Upper lobe of left lung (tissue), 6 donors: ENCODE measurements at regions not wholly inside any gene's neighbourhood (a gene's known extent, or its start where the extent isn't known, plus 50 kb on each side); places are given as distances from the start of the nearest gene placed in this dataset.

Source experiments
- ATAC-seq, 2 donors: fragments of 200-7000 bp; cut with Tn5 transposase; one replicate each; pipeline ENCODE4 v1.9.1; 2022; ENCODE audit warnings: mild to moderate bottlenecking in 2 of 2, moderate library complexity in 2 of 2; ENCODE audit not compliant: low FRiP score in 2 of 2
- DNase-seq, 2 donors: peaks; one replicate each; pipeline ENCODE4 v3.0.0-alpha.2; 2019 to 2020
- H3K27ac ChIP-seq, 4 donors: fragments of 200-600 bp; sonication (generic); one replicate each; pipeline ENCODE4 v1.5.1; 2016 to 2019
- H3K27me3 ChIP-seq, 4 donors: fragments of 200-600 bp; sonication (generic); one replicate each; pipeline ENCODE4 v1.5.1; 2017 to 2019
- H3K36me3 ChIP-seq, 4 donors: fragments of 200-600 bp; sonication (generic); one replicate each; pipeline ENCODE4 v1.5.1; 2016 to 2019
- H3K4me1 ChIP-seq, 4 donors: fragments of 200-600 bp; sonication (generic); one replicate each; pipeline ENCODE4 v1.5.1; 2018 to 2019
- H3K4me3 ChIP-seq, 4 donors: fragments of 200-600 bp; sonication (generic); one replicate each; pipeline ENCODE4 v1.5.1; 2017 to 2019; ENCODE audit warnings: mild to moderate bottlenecking in 2 of 4, moderate library complexity in 1 of 4
- H3K9me3 ChIP-seq, 4 donors: fragments of 200-600 bp; sonication (generic); one replicate each; pipeline ENCODE4 v1.5.1; 2018 to 2019
- CTCF ChIP-seq, 6 experiments: fragments of 450-650 bp in 4 of 6; fragments of 200-600 bp in 2 of 6; sonication (generic) in 2 of 6; IDR thresholded peaks; one replicate each; pipeline ENCODE4 v1.5.1; 2016 to 2019; ENCODE audit warnings: antibody characterized with exemption in 6 of 6
- EP300 ChIP-seq, 4 donors: sonication (generic); formaldehyde crosslinking; IDR thresholded peaks; one replicate each; pipeline ENCODE4 v1.5.1; 2017; ENCODE audit warnings: antibody characterized with exemption in 4 of 4, control low read depth in 2 of 4
- POLR2A ChIP-seq, 4 donors: fragments of 450-650 bp; IDR thresholded peaks; one replicate each; pipeline ENCODE4 v1.5.1; 2016 to 2017; ENCODE audit warnings: antibody characterized with exemption in 4 of 4, mild to moderate bottlenecking in 2 of 4
- POLR2AphosphoS5 ChIP-seq, 2 donors: sonication (generic); formaldehyde crosslinking; IDR thresholded peaks; one replicate each; pipeline ENCODE4 v1.5.1; 2017; ENCODE audit warnings: antibody characterized with exemption in 2 of 2
- WGBS, 2 donors: methylation state at CpG; one replicate each; pipeline ENCODE4 v1.1.5; 2017 to 2018; 5-methylcytosine and 5-hydroxymethylcytosine counted together
- donor health status: DM: no; HTN: no; CAD: no; lungs with moderate emphysema.
- donor health status: DM: no; HTN: yes; CAD: no; lungs with severe emphysema.

- no peaks in the 10 kb centered on the region for H3K9me3 ChIP-seq
- no peak overlapping the region for H3K4me3 ChIP-seq
- H3K27me3 ChIP-seq: no peaks in the 10 kb centered on the region
- H3K27ac ChIP-seq: no peak overlapping the region
- ATAC-seq: no peak
- no peaks in the 10 kb centered on the region for H3K4me1 ChIP-seq
- TF ChIP-seq POLR2A (IDR thresholded peaks at IDR 0.05): no peak
- TF ChIP-seq EP300 (IDR thresholded peaks at IDR 0.05): no peak
- TF ChIP-seq CTCF (IDR thresholded peaks at IDR 0.05): no peak
- TF ChIP-seq POLR2AphosphoS5 (IDR thresholded peaks at IDR 0.05): no peak
- no peaks in the 10 kb centered on the region for H3K36me3 ChIP-seq
- WGBS, 2 donors: 82 to 93% methylated on average over 2 of the region's 2 CpGs
- no peak for DNase-seq
Observed at GRCh38 chr9:106587042-106587441, 275.9 kb upstream of the ZNF462 start.

GRCh38 chr9:106588626-106589025 is 274.3 kb upstream of the ZNF462 start:
- WGBS, 2 donors: 58 to 66% methylated on average over 5 of the region's 5 CpGs
- Histone ChIP-seq H3K9me3 (no peaks in the 10 kb centered on the region), H3K36me3 (no peaks in the 10 kb centered on the region), H3K4me3 (no peak overlapping the region), H3K27ac (no peak overlapping the region), H3K4me1 (no peaks in the 10 kb centered on the region), H3K27me3 (no peaks in the 10 kb centered on the region)
- DNase-seq (no peak), ATAC-seq (peak in 1 of 2 donors; percentile 11)
- TF ChIP-seq POLR2A (IDR thresholded peaks at IDR 0.05): no peak
- TF ChIP-seq CTCF (IDR thresholded peaks at IDR 0.05): no peak
- no peak for TF ChIP-seq POLR2AphosphoS5 (IDR thresholded peaks at IDR 0.05)
- TF ChIP-seq EP300 (IDR thresholded peaks at IDR 0.05): no peak

GRCh38 chr9:106590759-106591505 is 272.0 kb upstream of the ZNF462 start:
- Histone ChIP-seq H3K4me3 (no peak overlapping the region), H3K4me1 (no peaks in the 10 kb centered on the region), H3K9me3 (no peaks in the 10 kb centered on the region), H3K27ac (no peak overlapping the region), H3K36me3 (no peaks in the 10 kb centered on the region), H3K27me3 (no peaks in the 10 kb centered on the region)
- TF ChIP-seq EP300 (IDR thresholded peaks at IDR 0.05): no peak
- TF ChIP-seq CTCF (IDR thresholded peaks at IDR 0.05): no peak
- TF ChIP-seq POLR2A (IDR thresholded peaks at IDR 0.05): no peak
- TF ChIP-seq POLR2AphosphoS5 (IDR thresholded peaks at IDR 0.05): no peak
- 86 to 93% methylated on average over 4 of the region's 4 CpGs for WGBS, 2 donors
- DNase-seq: no peak
- no peak for ATAC-seq

GRCh38 chr9:106593201-106593600 is 269.8 kb upstream of the ZNF462 start:
- Histone ChIP-seq H3K4me3 (no peak overlapping the region), H3K36me3 (no peaks in the 10 kb centered on the region), H3K4me1 (no peaks in the 10 kb centered on the region), H3K9me3 (no peaks in the 10 kb centered on the region), H3K27me3 (no peaks in the 10 kb centered on the region), H3K27ac (no peak overlapping the region)
- no peak for DNase-seq
- WGBS, 2 donors: 82 to 85% methylated on average over 7 of the region's 7 CpGs
- no peak for ATAC-seq
- TF ChIP-seq POLR2AphosphoS5 (IDR thresholded peaks at IDR 0.05) (no peak), CTCF (IDR thresholded peaks at IDR 0.05) (no peak), EP300 (IDR thresholded peaks at IDR 0.05) (no peak), POLR2A (IDR thresholded peaks at IDR 0.05) (no peak)

GRCh38 chr9:106596984-106597383 is 266.0 kb upstream of the ZNF462 start:
- DNase-seq (no peak), ATAC-seq (no peak)
- Histone ChIP-seq H3K4me1 (no peaks in the 10 kb centered on the region), H3K36me3 (no peaks in the 10 kb centered on the region), H3K27ac (no peak overlapping the region), H3K4me3 (no peak overlapping the region), H3K9me3 (no peaks in the 10 kb centered on the region), H3K27me3 (no peaks in the 10 kb centered on the region)
- 63 to 75% methylated on average over 4 of the region's 4 CpGs for WGBS, 2 donors
- no peak for TF ChIP-seq POLR2AphosphoS5 (IDR thresholded peaks at IDR 0.05)
- no peak for TF ChIP-seq CTCF (IDR thresholded peaks at IDR 0.05)
- TF ChIP-seq EP300 (IDR thresholded peaks at IDR 0.05): no peak
- TF ChIP-seq POLR2A (IDR thresholded peaks at IDR 0.05): no peak
